D721Med (cell line): ENCODE measurements at regions not wholly inside any gene's neighbourhood (a gene's known extent, or its start where the extent isn't known, plus 50 kb on each side); places are given as distances from the start of the nearest gene placed in this dataset.

Experiments
- DNase-seq: peaks from one replicate; pipeline ENCODE4 v3.0.0; 2011; ENCODE audit warnings: low spot score; ENCODE audit not compliant: insufficient read length
- FAIRE-seq: peaks from 2 replicates; lab custom pipeline; 2011; peaks lifted over from hg19 to GRCh38; lab: Jason Lieb, UNC
- CTCF ChIP-seq: IDR thresholded peaks from 2 replicates; pipeline ENCODE4 v1.5.1; 2012; ENCODE audit warnings: mild to moderate bottlenecking, control low read depth; ENCODE audit not compliant: insufficient read depth; ENCODE audit errors: missing control alignments

DNA sequence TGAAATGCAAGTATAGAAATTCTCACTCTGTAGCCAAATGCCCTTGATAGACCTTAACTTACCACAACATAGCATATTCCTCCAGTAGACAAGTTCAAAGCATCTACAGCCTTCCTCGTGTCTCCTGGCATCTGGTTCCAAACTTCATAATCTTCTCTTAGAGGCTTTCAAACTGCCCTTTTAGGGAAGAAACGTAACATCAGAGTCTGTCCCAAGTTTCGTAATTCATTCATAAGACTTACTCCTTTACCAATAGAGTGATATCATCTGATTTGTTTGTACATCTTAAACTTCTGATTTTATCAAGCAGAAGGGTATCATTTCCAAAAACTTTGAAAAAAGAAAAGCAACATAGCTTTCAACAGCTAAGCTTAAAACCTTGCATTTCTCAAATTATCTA lies 137.4 kb downstream of the SPRY2 start:
- FAIRE-seq = no peak
- no peak for DNase-seq
- TF ChIP-seq CTCF = no peak

- DNase-seq = no peak
- TF ChIP-seq CTCF = no peak
- FAIRE-seq = no peak
These were observed 139.0 kb downstream of the SPRY2 start for GRCh38 chr13:80201694-80202468.

GRCh38 chr13:80199585-80200292 lies 141.2 kb downstream of the SPRY2 start:
- DNase-seq = no peak
- TF ChIP-seq CTCF = no peak
- no peak for FAIRE-seq

DNA sequence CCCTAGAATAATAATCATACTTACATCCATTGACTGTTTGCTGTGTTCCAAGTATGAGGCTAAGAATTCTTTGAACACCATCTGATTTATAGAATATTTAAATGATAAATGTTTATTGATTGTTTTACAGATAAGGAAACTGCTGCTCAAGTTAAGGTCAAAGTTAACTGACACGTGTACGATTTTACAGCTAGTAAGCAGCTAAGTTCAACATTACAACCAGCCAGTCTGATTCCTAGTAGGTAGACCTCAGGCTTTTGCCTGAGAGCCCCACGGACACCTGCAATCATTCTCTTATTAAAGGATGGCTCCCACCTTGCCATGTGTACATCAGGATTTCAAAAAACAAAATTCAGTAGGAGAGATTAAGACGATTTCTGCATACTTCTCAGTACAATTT lies 141.9 kb downstream of the SPRY2 start:
- no peak for DNase-seq
- TF ChIP-seq CTCF = no peak
- FAIRE-seq = no peak

GRCh38 chr13:80196756-80197155 lies 144.2 kb downstream of the SPRY2 start:
- TF ChIP-seq CTCF = no peak
- no peak for FAIRE-seq
- no peak for DNase-seq

GRCh38 chr13:80195649-80196048 lies 145.3 kb downstream of the SPRY2 start:
- TF ChIP-seq CTCF = no peak
- FAIRE-seq (no peak), DNase-seq (no peak)
